ENCODE measurements at regions not wholly inside any gene's neighbourhood (a gene's known extent, or its start where the extent isn't known, plus 50 kb on each side); places are given as distances from the start of the nearest gene placed in this dataset.

DNA sequence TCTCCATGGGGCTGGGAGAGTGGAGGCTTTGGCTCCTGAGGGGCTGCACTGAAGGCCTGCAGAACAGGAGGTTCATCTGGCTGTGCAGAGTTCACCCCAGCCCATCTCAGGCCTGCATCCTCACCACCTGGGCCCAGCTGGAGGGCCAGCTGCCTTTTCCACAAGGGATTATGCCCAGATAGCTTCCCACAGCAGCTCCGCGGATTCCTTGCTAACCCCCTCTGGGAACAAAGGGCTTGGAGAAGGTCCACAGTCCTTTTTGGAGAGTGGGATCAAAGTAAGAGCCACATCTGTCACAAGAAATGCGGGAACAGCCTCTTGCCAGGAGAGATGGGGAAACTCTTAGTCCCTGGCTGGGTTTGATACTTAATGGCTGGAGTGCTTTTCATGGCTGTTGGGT lies 164.7 kb upstream of the RGMA start:
- no peak for DNase-seq (ENCODE audit: low read depth)
- no peak overlapping the region for H3K4me3 ChIP-seq (ENCODE audit: low read depth, low read length)
- TF ChIP-seq, protein P1, sequence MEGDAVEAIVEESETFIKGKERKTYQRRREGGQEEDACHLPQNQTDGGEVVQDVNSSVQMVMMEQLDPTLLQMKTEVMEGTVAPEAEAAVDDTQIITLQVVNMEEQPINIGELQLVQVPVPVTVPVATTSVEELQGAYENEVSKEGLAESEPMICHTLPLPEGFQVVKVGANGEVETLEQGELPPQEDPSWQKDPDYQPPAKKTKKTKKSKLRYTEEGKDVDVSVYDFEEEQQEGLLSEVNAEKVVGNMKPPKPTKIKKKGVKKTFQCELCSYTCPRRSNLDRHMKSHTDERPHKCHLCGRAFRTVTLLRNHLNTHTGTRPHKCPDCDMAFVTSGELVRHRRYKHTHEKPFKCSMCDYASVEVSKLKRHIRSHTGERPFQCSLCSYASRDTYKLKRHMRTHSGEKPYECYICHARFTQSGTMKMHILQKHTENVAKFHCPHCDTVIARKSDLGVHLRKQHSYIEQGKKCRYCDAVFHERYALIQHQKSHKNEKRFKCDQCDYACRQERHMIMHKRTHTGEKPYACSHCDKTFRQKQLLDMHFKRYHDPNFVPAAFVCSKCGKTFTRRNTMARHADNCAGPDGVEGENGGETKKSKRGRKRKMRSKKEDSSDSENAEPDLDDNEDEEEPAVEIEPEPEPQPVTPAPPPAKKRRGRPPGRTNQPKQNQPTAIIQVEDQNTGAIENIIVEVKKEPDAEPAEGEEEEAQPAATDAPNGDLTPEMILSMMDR (conservative IDR thresholded peaks at IDR 0.05; ENCODE audit: low read depth, low read length), result no peak

DNA sequence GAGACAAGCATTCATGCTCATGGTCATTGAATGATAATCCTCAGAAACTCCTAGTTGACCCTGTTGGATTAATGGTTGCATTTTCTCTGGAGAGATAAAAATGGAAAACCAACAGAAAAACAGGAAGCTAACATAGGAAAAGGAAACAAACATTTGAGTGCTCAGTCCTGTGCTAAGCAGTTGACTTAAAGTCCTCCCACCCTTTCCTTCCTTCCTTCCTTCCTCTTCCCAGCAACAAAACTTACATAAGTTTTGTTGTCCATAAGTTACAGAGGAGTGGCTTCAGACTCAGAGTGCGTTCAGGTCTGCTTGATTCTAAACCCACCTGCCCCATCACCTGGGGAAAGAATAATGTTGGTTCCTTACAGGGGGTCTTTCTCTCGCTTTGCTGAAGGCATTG lies 163.8 kb upstream of the RGMA start:
- TF ChIP-seq, protein P1 (conservative IDR thresholded peaks at IDR 0.05; ENCODE audit: low read depth, low read length), result no peak
- DNase-seq (ENCODE audit: low read depth), result no peak
- H3K4me3 ChIP-seq (ENCODE audit: low read depth, low read length), result no peak overlapping the region

DNA sequence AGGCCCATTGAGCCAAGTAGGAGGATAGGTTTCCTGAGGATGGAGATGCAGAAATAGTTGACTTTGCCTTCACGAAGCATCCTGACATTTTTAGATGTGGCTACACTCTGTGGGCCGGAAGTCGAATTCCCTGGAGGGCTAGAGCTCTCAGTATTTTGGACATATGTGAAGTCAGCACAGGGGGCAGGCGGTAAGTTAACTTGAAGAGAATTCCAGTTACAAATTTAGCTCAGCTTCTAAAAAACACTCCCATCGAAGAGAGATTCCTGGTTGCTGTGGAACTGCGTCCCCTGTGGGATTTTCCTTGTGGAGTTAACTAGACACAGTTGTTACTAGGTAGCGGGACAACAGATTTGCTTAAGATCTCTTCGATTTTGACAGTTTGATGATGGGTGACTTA lies 161.9 kb upstream of the RGMA start:
- TF ChIP-seq, protein P1 (conservative IDR thresholded peaks at IDR 0.05; ENCODE audit: low read depth, low read length), result no peak
- no peak for DNase-seq (ENCODE audit: low read depth)
- no peak overlapping the region for H3K4me3 ChIP-seq (ENCODE audit: low read depth, low read length)

DNA sequence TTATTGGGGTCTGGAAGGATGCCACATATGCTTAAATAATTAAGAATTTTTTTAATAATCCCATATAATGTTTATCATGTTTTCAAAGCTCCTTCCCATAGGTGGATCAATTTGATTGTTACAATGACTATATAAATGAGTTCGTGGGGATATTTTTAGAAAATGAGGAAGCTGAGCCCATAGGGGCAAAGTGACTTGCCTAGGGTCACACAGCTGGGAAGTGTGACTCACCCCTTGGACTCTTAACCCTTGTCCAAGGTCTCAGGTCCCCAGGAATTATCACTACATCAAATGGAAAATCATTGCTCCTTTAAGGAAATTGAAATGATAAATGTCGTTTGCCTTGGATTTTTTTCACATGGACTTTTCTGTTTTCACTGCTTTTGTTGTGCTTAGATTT lies 161.2 kb upstream of the RGMA start:
- DNase-seq (ENCODE audit: low read depth), result no peak
- TF ChIP-seq, protein P1 (conservative IDR thresholded peaks at IDR 0.05; ENCODE audit: low read depth, low read length), result no peak
- no peak overlapping the region for H3K4me3 ChIP-seq (ENCODE audit: low read depth, low read length)

DNA sequence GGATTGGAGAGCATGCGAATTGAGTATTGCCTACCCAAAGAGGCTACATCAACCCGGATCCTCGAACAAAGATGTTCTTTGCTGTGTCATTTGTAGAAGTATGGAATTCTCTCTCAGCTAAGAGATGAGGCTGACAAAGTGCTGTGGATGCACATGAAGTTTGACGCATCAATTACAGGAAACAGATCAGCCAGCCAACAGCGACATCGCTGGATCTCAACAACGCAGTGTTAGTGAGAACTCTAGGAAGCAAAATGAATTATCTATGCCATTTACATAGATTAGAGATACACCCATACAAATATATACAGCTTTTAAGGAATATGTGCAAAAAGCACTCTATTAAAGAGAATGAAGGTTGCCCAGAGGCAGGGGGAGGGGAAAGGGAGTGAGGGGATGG lies 160.6 kb upstream of the RGMA start:
- TF ChIP-seq, protein P1 (conservative IDR thresholded peaks at IDR 0.05; ENCODE audit: low read depth, low read length), result no peak
- no peak for DNase-seq (ENCODE audit: low read depth)
- no peak overlapping the region for H3K4me3 ChIP-seq (ENCODE audit: low read depth, low read length)

DNA sequence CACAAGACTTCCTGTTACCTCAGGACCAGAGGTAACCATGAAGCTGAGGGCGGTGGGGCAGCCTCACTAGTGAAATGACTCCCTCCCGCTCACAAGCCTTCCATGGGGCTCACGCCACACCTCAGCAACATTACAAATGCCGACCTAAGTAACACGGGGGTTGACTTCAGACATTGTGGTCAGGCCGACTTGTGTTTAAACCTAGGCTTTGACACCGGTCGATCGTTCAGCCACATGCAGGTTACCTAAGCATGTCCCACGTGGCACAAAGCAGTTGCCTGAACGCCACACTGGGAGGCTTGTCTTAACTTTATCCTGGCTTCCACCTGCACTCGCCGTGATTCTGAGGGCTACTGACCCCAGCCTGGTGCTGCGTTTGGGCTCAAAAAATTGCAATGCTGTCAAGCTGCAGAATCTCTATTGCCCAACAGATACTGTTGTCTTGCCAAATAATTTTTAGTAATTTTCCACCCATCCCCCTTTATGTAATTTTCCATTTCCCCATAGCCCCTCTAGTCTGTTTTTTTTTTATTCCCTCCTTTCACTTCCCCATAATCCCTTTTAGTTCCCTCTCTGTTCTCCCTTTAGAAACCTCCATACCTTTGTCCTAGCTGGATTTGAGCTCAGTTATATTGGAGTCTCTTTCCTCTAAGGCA lies 158.6 kb upstream of the RGMA start:
- TF ChIP-seq, protein P1 (conservative IDR thresholded peaks at IDR 0.05; ENCODE audit: low read depth, low read length), result no peak
- no peak overlapping the region for H3K4me3 ChIP-seq (ENCODE audit: low read depth, low read length)
- DNase-seq (ENCODE audit: low read depth), result no peak

Data from choroid plexus epithelial cell (primary cell).